ENCODE measurements at regions not wholly inside any gene's neighbourhood (a gene's known extent, or its start where the extent isn't known, plus 50 kb on each side); places are given as distances from the start of the nearest gene placed in this dataset.

- H3K27ac Mint-ChIP-seq, result no peak overlapping the region
Measured at GRCh38 chr3:152104847-152105415, 163.8 kb upstream of the MBNL1 start.

GRCh38 chr3:152105446-152105845 is 163.3 kb upstream of the MBNL1 start:
- ATAC-seq (ENCODE audit: low read depth) (no peak), DNase-seq (ENCODE audit: low spot score in 2 of 2) (no peak)
- no peak overlapping the region for H3K4me3 Mint-ChIP-seq
- H3K36me3 Mint-ChIP-seq, result no peaks in the 10 kb centered on the region
- H3K27ac Mint-ChIP-seq, result no peak overlapping the region
- H3K27me3 Mint-ChIP-seq, result no peaks in the 10 kb centered on the region
- no peaks in the 10 kb centered on the region for H3K9me3 Mint-ChIP-seq
- peaks cover 7% of the 10 kb centered on the region for H3K4me1 Mint-ChIP-seq

More at GRCh38 chr3:152104847-152105415, 163.8 kb upstream of the MBNL1 start:
- H3K4me1 Mint-ChIP-seq, result peaks cover 7% of the 10 kb centered on the region
- no peaks in the 10 kb centered on the region for H3K9me3 Mint-ChIP-seq
- H3K27me3 Mint-ChIP-seq, result no peaks in the 10 kb centered on the region
- DNase-seq (ENCODE audit: low spot score in 2 of 2), result no peak
- H3K4me3 Mint-ChIP-seq, result no peak overlapping the region
- ATAC-seq (ENCODE audit: low read depth), result no peak
- H3K36me3 Mint-ChIP-seq, result no peaks in the 10 kb centered on the region

GRCh38 chr3:152109038-152109437 is 159.7 kb upstream of the MBNL1 start:
- no peak for ATAC-seq (ENCODE audit: low read depth)
- H3K27me3 Mint-ChIP-seq, result no peaks in the 10 kb centered on the region
- H3K4me1 Mint-ChIP-seq, result peaks cover 7% of the 10 kb centered on the region
- H3K4me3 Mint-ChIP-seq, result no peak overlapping the region
- H3K36me3 Mint-ChIP-seq, result no peaks in the 10 kb centered on the region
- no peak for DNase-seq (ENCODE audit: low spot score in 2 of 2)
- no peaks in the 10 kb centered on the region for H3K9me3 Mint-ChIP-seq
- no peak overlapping the region for H3K27ac Mint-ChIP-seq

GRCh38 chr3:152113413-152113812 is 155.3 kb upstream of the MBNL1 start:
- H3K36me3 Mint-ChIP-seq, result no peaks in the 10 kb centered on the region
- no peaks in the 10 kb centered on the region for H3K27me3 Mint-ChIP-seq
- no peak overlapping the region for H3K4me3 Mint-ChIP-seq
- peaks cover 2% of the 10 kb centered on the region for H3K9me3 Mint-ChIP-seq
- ATAC-seq (ENCODE audit: low read depth), result no peak
- no peak overlapping the region for H3K27ac Mint-ChIP-seq
- no peak for DNase-seq (ENCODE audit: low spot score in 2 of 2)
- no peaks in the 10 kb centered on the region for H3K4me1 Mint-ChIP-seq

GRCh38 chr3:152113992-152114651 is 154.6 kb upstream of the MBNL1 start:
- Mint-ChIP-seq H3K4me3 (no peak overlapping the region), H3K27me3 (no peaks in the 10 kb centered on the region), H3K36me3 (no peaks in the 10 kb centered on the region)

GRCh38 chr3:152120601-152121269 is 148.0 kb upstream of the MBNL1 start:
- Mint-ChIP-seq H3K36me3 (peaks cover 3% of the 10 kb centered on the region), H3K27me3 (peaks cover 1% of the 10 kb centered on the region), H3K4me1 (peaks cover 8% of the 10 kb centered on the region), H3K9me3 (peaks cover 2% of the 10 kb centered on the region), H3K27ac (no peak overlapping the region), H3K4me3 (no peak overlapping the region)
- DNase-seq (ENCODE audit: low spot score in 2 of 2) (no peak), ATAC-seq (ENCODE audit: low read depth) (no peak)

More at GRCh38 chr3:152113992-152114651, 154.6 kb upstream of the MBNL1 start:
- H3K4me1 Mint-ChIP-seq, result no peaks in the 10 kb centered on the region
- no peak for DNase-seq (ENCODE audit: low spot score in 2 of 2)
- peaks cover 2% of the 10 kb centered on the region for H3K9me3 Mint-ChIP-seq
- no peak overlapping the region for H3K27ac Mint-ChIP-seq
- no peak for ATAC-seq (ENCODE audit: low read depth)

- H3K27ac Mint-ChIP-seq, result no peak overlapping the region
- no peak for DNase-seq (ENCODE audit: low spot score in 2 of 2)
- peaks cover 8% of the 10 kb centered on the region for H3K4me1 Mint-ChIP-seq
Measured at GRCh38 chr3:152121270-152121636, 147.5 kb upstream of the MBNL1 start.

GRCh38 chr3:152122851-152123250 is 145.9 kb upstream of the MBNL1 start:
- H3K36me3 Mint-ChIP-seq, result peaks cover 3% of the 10 kb centered on the region
- peaks cover 1% of the 10 kb centered on the region for H3K9me3 Mint-ChIP-seq
- no peak overlapping the region for H3K4me3 Mint-ChIP-seq
- peaks cover 15% of the 10 kb centered on the region for H3K4me1 Mint-ChIP-seq
- no peak for ATAC-seq (ENCODE audit: low read depth)
- H3K27me3 Mint-ChIP-seq, result peaks cover 1% of the 10 kb centered on the region
- no peak for DNase-seq (ENCODE audit: low spot score in 2 of 2)
- no peak overlapping the region for H3K27ac Mint-ChIP-seq

More at GRCh38 chr3:152121270-152121636, 147.5 kb upstream of the MBNL1 start:
- no peak for ATAC-seq (ENCODE audit: low read depth)
- H3K9me3 Mint-ChIP-seq, result peaks cover 1% of the 10 kb centered on the region
- no peak overlapping the region for H3K4me3 Mint-ChIP-seq
- H3K36me3 Mint-ChIP-seq, result peaks cover 3% of the 10 kb centered on the region
- H3K27me3 Mint-ChIP-seq, result peaks cover 1% of the 10 kb centered on the region

- H3K4me1 Mint-ChIP-seq, result peaks cover 15% of the 10 kb centered on the region
- H3K9me3 Mint-ChIP-seq, result peaks cover 1% of the 10 kb centered on the region
- no peak for ATAC-seq (ENCODE audit: low read depth)
- H3K36me3 Mint-ChIP-seq, result peaks cover 3% of the 10 kb centered on the region
- H3K4me3 Mint-ChIP-seq, result no peak overlapping the region
- H3K27ac Mint-ChIP-seq, result no peak overlapping the region
- H3K27me3 Mint-ChIP-seq, result peaks cover 1% of the 10 kb centered on the region
- no peak for DNase-seq (ENCODE audit: low spot score in 2 of 2)
Measured at GRCh38 chr3:152123457-152123856, 145.3 kb upstream of the MBNL1 start.

- Mint-ChIP-seq H3K27me3 (no peaks in the 10 kb centered on the region), H3K36me3 (no peaks in the 10 kb centered on the region), H3K9me3 (no peaks in the 10 kb centered on the region), H3K4me1 (peaks cover 15% of the 10 kb centered on the region), H3K4me3 (no peak overlapping the region), H3K27ac (no peak overlapping the region)
- ATAC-seq (ENCODE audit: low read depth), result no peak
- DNase-seq (ENCODE audit: low spot score in 2 of 2), result no peak
Measured at GRCh38 chr3:152126260-152126659, 142.5 kb upstream of the MBNL1 start.

- no peaks in the 10 kb centered on the region for H3K27me3 Mint-ChIP-seq
- H3K27ac Mint-ChIP-seq, result no peak overlapping the region
- H3K4me3 Mint-ChIP-seq, result no peak overlapping the region
- no peaks in the 10 kb centered on the region for H3K9me3 Mint-ChIP-seq
- DNase-seq (ENCODE audit: low spot score in 2 of 2) (no peak), ATAC-seq (ENCODE audit: low read depth) (no peak)
- peaks cover 15% of the 10 kb centered on the region for H3K4me1 Mint-ChIP-seq
- H3K36me3 Mint-ChIP-seq, result no peaks in the 10 kb centered on the region
Measured at GRCh38 chr3:152127058-152127457, 141.7 kb upstream of the MBNL1 start.

- ATAC-seq (ENCODE audit: low read depth), result no peak
- peaks cover 7% of the 10 kb centered on the region for H3K4me1 Mint-ChIP-seq
- no peaks in the 10 kb centered on the region for H3K9me3 Mint-ChIP-seq
- no peak overlapping the region for H3K4me3 Mint-ChIP-seq
- H3K27me3 Mint-ChIP-seq, result no peaks in the 10 kb centered on the region
- H3K27ac Mint-ChIP-seq, result no peak overlapping the region
- H3K36me3 Mint-ChIP-seq, result no peaks in the 10 kb centered on the region
- no peak for DNase-seq (ENCODE audit: low spot score in 2 of 2)
Measured at GRCh38 chr3:152128356-152128755, 140.4 kb upstream of the MBNL1 start.

GRCh38 chr3:152139651-152140050 is 129.1 kb upstream of the MBNL1 start:
- peaks cover 2% of the 10 kb centered on the region for H3K9me3 Mint-ChIP-seq
- peaks cover 4% of the 10 kb centered on the region for H3K4me1 Mint-ChIP-seq
- DNase-seq (ENCODE audit: low spot score in 2 of 2), result no peak
- peaks cover 5% of the 10 kb centered on the region for H3K36me3 Mint-ChIP-seq
- no peak overlapping the region for H3K4me3 Mint-ChIP-seq
- H3K27me3 Mint-ChIP-seq, result no peaks in the 10 kb centered on the region
- H3K27ac Mint-ChIP-seq, result no peak overlapping the region
- ATAC-seq (ENCODE audit: low read depth), result no peak

- ATAC-seq (ENCODE audit: low read depth), result no peak
- peaks cover 2% of the 10 kb centered on the region for H3K36me3 Mint-ChIP-seq
- H3K4me3 Mint-ChIP-seq, result no peak overlapping the region
- DNase-seq (ENCODE audit: low spot score in 2 of 2), result no peak
- no peaks in the 10 kb centered on the region for H3K9me3 Mint-ChIP-seq
- peaks cover 7% of the 10 kb centered on the region for H3K4me1 Mint-ChIP-seq
- no peak overlapping the region for H3K27ac Mint-ChIP-seq
- H3K27me3 Mint-ChIP-seq, result no peaks in the 10 kb centered on the region
Measured at GRCh38 chr3:152146461-152146860, 122.3 kb upstream of the MBNL1 start.
